A673 (cell line): ENCODE measurements at regions not wholly inside any gene's neighbourhood (a gene's known extent, or its start where the extent isn't known, plus 50 kb on each side); places are given as distances from the start of the nearest gene placed in this dataset.

ENCODE experiments used
- BruUV-seq: library from RNA; stranded (reverse); fragments of 400-500 nt; replicated peaks from 2 replicates; lab custom pipeline; 2021; lab: Mats Ljungman, UMichigan
- CTCF ChIA-PET: fragments of 300-600 bp; sonication (Branson Sonifier 250); formaldehyde crosslinking; loops from one replicate; lab custom pipeline; 2022; ENCODE audit warnings: antibody characterized with exemption; lab: Charles Lee
- POLR2A ChIA-PET: fragments of 300-600 bp; sonication (Branson Sonifier 250); formaldehyde crosslinking; loops from one replicate; lab custom pipeline; 2022; ENCODE audit warnings: antibody characterized with exemption; ENCODE audit not compliant: low non-redundant PET; lab: Charles Lee
- DNase-seq: peaks from one replicate; pipeline ENCODE4 v3.0.0-alpha.2; 2015; ENCODE audit warnings: low spot score
- H3K27ac ChIP-seq: fragments of 200-600 bp; sonication (generic); 2 replicates; pipeline ENCODE4 v1.5.1; 2016; ENCODE audit warnings: mixed run types, low read depth, mild to moderate bottlenecking, mixed read lengths, antibody characterized with exemption, low read length; ENCODE audit not compliant: poor library complexity, severe bottlenecking
- H3K27me3 ChIP-seq: fragments of 200-600 bp; sonication (generic); replicated peaks from 2 replicates; pipeline ENCODE4 v1.6.1; 2017; ENCODE audit warnings: mixed run types, low read depth, mild to moderate bottlenecking, mixed read lengths, antibody characterized with exemption, low read length; ENCODE audit not compliant: insufficient read depth, poor library complexity
- H3K36me3 ChIP-seq: fragments of 200-600 bp; sonication (generic); 2 replicates; pipeline ENCODE4 v1.6.1; 2016; ENCODE audit warnings: mixed run types, mild to moderate bottlenecking, mixed read lengths, antibody characterized with exemption, low read length; ENCODE audit not compliant: insufficient read depth, poor library complexity, severe bottlenecking
- H3K4me1 ChIP-seq: fragments of 200-600 bp; sonication (generic); 2 replicates; pipeline ENCODE4 v1.6.1; 2017; ENCODE audit warnings: mixed run types, mild to moderate bottlenecking, mixed read lengths, antibody characterized with exemption, low read length; ENCODE audit not compliant: insufficient read depth, poor library complexity, severe bottlenecking
- H3K4me3 ChIP-seq: fragments of 200-600 bp; sonication (generic); 2 replicates; pipeline ENCODE4 v1.5.1; 2016; ENCODE audit warnings: low read depth, mixed run types, mild to moderate bottlenecking, mixed read lengths, low read length; ENCODE audit not compliant: poor library complexity, severe bottlenecking
- H3K9me3 ChIP-seq: fragments of 200-600 bp; sonication (generic); 2 replicates; pipeline ENCODE4 v1.6.1; 2016; ENCODE audit warnings: mixed run types, low read depth, mild to moderate bottlenecking, mixed read lengths, antibody characterized with exemption, low read length; ENCODE audit not compliant: poor library complexity, severe bottlenecking
- CTCF ChIP-seq: fragments of 300-800, 200-600 bp; sonication (generic); conservative IDR thresholded peaks from 2 replicates; pipeline ENCODE4 v1.5.1; 2017; ENCODE audit warnings: low read depth, mild to moderate bottlenecking, antibody characterized with exemption, low read length, moderate library complexity, mixed read lengths
- EZH2 ChIP-seq: fragments of 200-600 bp; sonication (generic); IDR thresholded peaks from 2 replicates; pipeline ENCODE4 v1.6.1; 2017; ENCODE audit warnings: borderline replicate concordance, low read depth, mild to moderate bottlenecking, mixed read lengths, antibody characterized with exemption, low read length; ENCODE audit not compliant: poor library complexity, severe bottlenecking
- intact Hi-C: fragments of 100-400 bp; cut with micrococcal nuclease; formaldehyde crosslinking; loops from one replicate; pipeline ENCODE4 v1.10.0; 2022; ENCODE audit not compliant: unreplicated experiment

DNA sequence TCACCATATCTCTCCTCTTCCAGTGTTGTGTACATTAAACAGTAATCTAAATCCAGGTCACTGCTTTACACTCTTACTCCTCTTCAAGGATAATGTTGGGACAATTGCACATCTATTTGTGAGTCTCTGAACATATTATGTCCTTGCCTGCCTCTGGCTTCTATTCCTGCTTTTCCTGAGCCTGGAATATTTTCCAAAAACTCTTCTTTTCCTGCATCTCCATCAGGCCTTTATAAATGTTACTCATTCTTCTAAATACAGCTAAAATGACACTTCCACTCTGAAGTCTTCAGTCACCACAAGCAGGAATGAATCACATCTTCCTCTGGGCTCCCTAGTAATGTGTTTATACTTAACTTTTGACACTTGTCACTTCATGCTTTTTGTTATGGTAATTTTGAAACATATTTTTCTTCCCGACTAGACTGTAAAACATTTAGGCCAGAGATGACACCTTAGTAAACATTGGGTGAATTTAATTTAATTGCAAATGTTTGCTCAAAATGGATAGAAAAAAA is 396.0 kb downstream of the LRRIQ3 start:
- no peak for DNase-seq
- CTCF ChIA-PET = no interaction called here
- Histone ChIP-seq H3K27ac (no peak overlapping the region), H3K9me3 (no peaks in the 10 kb centered on the region), H3K36me3 (no peaks in the 10 kb centered on the region), H3K4me1 (no peaks in the 10 kb centered on the region), H3K4me3 (no peak overlapping the region), H3K27me3 (no peaks in the 10 kb centered on the region)
- intact Hi-C loops = no loop called here
- POLR2A ChIA-PET = no interaction called here
- TF ChIP-seq EZH2 (no peak), CTCF (no peak)
- no TSS peak for BruUV-seq

DNA sequence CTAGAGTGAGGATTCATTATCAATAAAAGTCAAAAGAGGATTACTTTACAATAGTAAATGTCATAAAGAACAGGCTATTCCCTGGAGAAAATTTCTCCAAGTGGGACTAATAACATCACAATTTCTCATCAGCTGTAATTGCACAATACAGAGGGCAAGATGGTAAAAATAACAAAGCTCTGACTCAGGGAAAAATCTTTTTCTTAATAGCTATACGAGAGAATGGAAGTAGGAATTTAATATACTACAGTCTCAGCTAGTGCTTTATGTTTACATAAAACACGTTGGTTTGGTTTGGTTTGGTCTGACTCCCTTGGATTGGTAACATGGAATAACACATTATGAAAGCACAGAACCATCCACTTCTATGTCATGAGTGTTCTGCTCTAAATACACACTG is 397.6 kb downstream of the LRRIQ3 start:
- no peaks in the 10 kb centered on the region for H3K4me1 ChIP-seq
- H3K27ac ChIP-seq = no peak overlapping the region
- no peaks in the 10 kb centered on the region for H3K9me3 ChIP-seq
- TF ChIP-seq CTCF (no peak), EZH2 (no peak)
- no peaks in the 10 kb centered on the region for H3K27me3 ChIP-seq
- H3K36me3 ChIP-seq = no peaks in the 10 kb centered on the region
- intact Hi-C loops = no loop called here
- BruUV-seq = no TSS peak
- no peak overlapping the region for H3K4me3 ChIP-seq
- ChIA-PET CTCF (no interaction called here), POLR2A (interaction anchor here (0.7 kb wide), 1 partner anchor 163 kb away, joined by 4 read pairs; no protein-coding TSS in a partner anchor)
- DNase-seq = peak; percentile 10

DNA sequence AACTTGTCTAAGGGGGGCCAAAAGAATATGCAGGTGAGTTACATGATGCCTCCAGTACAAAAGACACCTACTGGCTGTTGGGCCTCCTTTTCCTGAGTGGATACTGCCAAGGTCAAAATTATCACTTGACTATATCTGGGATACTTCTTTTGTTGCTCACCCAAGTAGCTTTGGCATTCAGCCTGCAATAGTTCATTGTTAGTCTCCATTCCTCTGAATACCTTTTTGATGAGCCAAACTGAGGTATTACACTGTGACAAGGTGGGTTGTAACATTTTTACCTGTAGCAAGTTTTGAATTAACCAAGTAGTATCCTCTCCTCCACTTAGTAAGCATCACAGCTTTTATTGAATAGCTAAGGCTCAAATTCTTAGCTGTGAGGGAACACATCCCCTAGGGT is 408.0 kb downstream of the LRRIQ3 start:
- no TSS peak for BruUV-seq
- TF ChIP-seq EZH2 (no peak), CTCF (no peak)
- POLR2A ChIA-PET = no interaction called here
- Histone ChIP-seq H3K27me3 (no peaks in the 10 kb centered on the region), H3K36me3 (no peaks in the 10 kb centered on the region), H3K9me3 (no peaks in the 10 kb centered on the region), H3K27ac (no peak overlapping the region), H3K4me1 (no peaks in the 10 kb centered on the region), H3K4me3 (no peak overlapping the region)
- no peak for DNase-seq
- intact Hi-C loops = no loop called here
- CTCF ChIA-PET = no interaction called here
